Stimulated activated CD8-positive, alpha-beta memory T cell treated with anti-CD3 and anti-CD28 coated beads, Interleukin-15, amount 100 ng/mL, for 48 hours (primary cell): ENCODE measurements at regions not wholly inside any gene's neighbourhood (a gene's known extent, or its start where the extent isn't known, plus 50 kb on each side); places are given as distances from the start of the nearest gene placed in this dataset.

Experiments
- DNase-seq, 2 donors: peaks; one replicate each; pipeline ENCODE4 v3.0.0-alpha.2; 2020; ENCODE audit warnings: low read depth in 2 of 2

DNA sequence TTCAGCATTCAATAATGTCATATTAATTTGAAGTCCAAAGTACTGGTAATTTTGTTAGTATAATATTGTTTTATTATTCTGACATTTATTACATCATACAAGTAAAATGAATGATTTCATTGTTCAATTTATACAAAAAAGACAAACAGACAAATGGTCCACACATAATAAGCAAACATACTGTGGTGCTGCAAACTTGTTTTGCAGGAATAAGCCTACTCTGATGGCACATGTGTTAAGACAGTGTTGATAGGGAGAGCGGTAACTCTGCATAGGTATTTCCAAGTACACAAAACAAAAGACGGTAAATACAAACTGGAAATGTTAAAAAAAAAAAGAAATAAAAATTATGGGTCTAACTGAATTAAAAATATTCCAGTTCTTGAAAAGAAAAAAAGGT lies 59.7 kb upstream of the DPYD start:
- no peak for DNase-seq

DNA sequence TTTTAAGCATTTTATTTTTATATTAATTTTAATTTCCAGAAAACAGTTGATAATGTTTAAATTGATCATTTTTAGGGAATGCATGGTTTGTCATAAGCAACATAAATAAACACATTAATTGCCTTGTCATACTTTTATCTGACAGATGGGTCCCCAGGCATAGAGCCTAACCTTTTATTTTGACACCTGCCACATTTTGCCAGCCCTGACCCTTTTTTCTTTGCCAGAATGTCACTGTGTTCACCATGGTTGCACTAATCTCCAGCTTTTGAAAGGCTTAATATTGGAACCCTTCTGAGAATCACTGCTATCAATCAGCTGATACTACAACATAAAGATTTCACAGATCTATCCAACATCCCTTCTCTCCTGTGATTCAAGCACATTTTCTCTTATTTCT lies 56.0 kb upstream of the DPYD start:
- no peak for DNase-seq
